ENCODE measurements at regions not wholly inside any gene's neighbourhood (a gene's known extent, or its start where the extent isn't known, plus 50 kb on each side); places are given as distances from the start of the nearest gene placed in this dataset.

DNA sequence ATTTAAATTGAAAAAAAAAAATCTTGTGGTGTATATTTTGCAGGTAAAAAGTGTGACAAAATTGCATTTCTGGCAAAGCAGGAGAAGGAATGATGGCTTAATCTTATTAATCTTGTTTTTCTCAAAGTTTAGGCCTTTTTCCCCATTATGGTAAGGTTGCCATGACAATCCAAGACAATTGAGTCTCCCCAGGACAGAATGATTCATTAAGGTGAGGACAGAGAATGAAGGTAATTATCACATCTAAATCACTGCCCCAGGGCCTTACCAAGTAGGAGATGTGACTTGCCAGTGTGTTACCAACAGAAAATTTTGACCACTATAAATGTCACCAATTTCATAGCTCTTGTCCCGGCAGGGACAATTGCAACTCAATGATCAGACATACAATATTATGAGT is 439.2 kb downstream of the DNAH5 start:
- TF ChIP-seq, protein P1, sequence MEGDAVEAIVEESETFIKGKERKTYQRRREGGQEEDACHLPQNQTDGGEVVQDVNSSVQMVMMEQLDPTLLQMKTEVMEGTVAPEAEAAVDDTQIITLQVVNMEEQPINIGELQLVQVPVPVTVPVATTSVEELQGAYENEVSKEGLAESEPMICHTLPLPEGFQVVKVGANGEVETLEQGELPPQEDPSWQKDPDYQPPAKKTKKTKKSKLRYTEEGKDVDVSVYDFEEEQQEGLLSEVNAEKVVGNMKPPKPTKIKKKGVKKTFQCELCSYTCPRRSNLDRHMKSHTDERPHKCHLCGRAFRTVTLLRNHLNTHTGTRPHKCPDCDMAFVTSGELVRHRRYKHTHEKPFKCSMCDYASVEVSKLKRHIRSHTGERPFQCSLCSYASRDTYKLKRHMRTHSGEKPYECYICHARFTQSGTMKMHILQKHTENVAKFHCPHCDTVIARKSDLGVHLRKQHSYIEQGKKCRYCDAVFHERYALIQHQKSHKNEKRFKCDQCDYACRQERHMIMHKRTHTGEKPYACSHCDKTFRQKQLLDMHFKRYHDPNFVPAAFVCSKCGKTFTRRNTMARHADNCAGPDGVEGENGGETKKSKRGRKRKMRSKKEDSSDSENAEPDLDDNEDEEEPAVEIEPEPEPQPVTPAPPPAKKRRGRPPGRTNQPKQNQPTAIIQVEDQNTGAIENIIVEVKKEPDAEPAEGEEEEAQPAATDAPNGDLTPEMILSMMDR (IDR thresholded peaks at IDR 0.05 in 8 of 11, conservative IDR thresholded peaks at IDR 0.05 in 3 of 11): no peak
- TF ChIP-seq POLR2AphosphoS5 (IDR thresholded peaks at IDR 0.05): no peak
